Sciatic nerve (tissue), 2 donors: ENCODE measurements at regions not wholly inside any gene's neighbourhood (a gene's known extent, or its start where the extent isn't known, plus 50 kb on each side); places are given as distances from the start of the nearest gene placed in this dataset.
"Not testable (repeated sequence)": the region's sequence is repeated elsewhere in the genome, so short reads cannot be mapped to it uniquely, and the experiment has no call there.

Experiments used
- ATAC-seq: fragments of 200-7000 bp; cut with Tn5 transposase; one replicate; pipeline ENCODE4 v1.9.1; 2020; ENCODE audit warnings: mild to moderate bottlenecking, moderate library complexity
- DNase-seq: peaks from one replicate; pipeline ENCODE4 v3.0.0-alpha.2; 2020; ENCODE audit warnings: low spot score
- intact Hi-C: fragments of 100-400 bp; cut with DNase I; formaldehyde crosslinking; loops from one replicate; pipeline ENCODE4 v1.14.2; 2022
- donor health status: DM: no; HTN: no; CAD: no.
- donor health status: DM: no; HTN: no; CAD: no.

DNA sequence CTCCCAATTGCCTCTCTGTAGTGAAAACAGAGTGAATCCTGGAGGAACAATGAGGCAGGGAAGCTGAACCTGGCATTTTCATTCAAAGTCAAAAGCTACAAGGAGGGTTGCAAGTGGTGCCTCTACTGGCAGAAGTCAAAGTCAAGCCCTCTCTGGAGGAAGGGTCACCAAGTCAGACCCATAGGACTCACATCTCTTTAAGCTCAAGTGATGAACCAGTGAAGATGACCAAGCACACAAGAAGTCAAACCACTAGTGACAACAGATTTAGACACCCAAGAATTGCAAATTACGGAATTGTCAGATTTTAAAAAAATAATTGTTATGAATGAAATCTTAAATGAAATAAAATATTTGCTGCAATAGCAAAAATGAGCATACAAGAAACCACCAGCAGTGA is 81.1 kb upstream of the ATP1B1 start:
- ATAC-seq (no peak), DNase-seq (no peak)
- intact Hi-C loops = no loop called here

DNA sequence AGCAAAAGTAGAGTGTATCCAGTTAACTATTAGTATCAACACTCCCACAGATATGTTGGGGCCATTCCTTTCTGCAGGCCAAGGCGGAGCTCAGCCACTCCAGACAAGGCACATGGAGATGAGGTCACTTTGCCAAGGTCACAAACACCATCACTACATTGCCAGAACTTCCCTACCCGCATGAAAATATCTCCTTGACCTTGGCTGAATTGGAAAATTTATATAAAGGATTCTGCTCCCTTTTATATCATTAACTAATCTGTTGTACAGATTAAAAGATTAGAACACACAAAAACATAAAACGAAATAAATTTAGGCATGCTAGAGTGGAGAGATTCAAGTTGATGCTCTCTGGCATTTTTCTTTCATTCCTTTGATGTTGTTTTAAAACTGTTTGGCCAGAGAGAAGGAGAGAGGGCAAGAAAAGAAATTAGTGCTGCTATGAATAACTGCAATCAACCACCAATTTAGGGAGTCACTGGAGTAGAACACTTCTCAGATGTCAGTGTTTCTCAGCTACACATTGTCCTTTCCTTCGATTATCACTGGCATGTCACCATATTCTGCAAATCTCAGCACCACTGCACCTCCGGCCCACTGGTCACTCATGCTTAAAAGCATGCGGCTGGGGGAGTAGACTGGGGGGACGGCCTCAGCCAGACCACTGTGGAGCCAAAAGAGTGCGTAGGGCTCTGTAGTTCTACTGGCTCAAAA is 78.7 kb upstream of the ATP1B1 start:
- ATAC-seq (no peak), DNase-seq (no peak)
- intact Hi-C loops = no loop called here

DNA sequence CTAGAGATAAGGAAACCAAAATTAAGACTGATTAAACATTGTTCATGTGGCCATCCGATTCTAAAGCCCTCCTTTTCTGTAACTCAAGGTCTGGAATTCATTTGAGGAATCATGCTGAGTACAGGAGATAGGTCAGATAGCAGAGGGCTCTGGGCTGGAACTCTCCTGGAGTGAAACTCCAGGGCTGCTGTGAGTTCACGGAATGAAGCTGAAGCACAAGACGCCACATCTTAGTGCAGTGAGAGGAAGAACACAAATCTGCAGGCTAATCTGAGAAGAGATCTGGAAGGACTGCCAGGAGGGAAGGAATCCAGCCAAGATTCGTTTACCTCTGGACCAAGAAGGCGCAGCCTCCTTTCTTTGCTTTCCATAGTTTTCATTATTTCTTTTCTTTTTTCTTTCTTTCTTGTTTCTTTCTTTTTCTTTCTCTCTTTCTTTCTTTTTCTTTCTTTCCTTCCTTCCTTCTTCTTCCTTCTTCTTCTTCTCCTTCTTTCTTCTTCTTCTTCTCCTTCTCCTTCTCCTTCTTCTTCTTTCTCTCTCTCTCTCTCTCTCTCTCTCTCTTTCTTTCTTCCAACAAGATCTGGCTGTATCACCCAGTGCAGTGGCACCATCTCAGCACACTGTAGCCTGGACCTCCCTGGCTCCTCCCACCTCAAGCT is 74.8 kb upstream of the ATP1B1 start:
- intact Hi-C loops = no loop called here
- DNase-seq (no peak), ATAC-seq (peak; percentile 50)

DNA sequence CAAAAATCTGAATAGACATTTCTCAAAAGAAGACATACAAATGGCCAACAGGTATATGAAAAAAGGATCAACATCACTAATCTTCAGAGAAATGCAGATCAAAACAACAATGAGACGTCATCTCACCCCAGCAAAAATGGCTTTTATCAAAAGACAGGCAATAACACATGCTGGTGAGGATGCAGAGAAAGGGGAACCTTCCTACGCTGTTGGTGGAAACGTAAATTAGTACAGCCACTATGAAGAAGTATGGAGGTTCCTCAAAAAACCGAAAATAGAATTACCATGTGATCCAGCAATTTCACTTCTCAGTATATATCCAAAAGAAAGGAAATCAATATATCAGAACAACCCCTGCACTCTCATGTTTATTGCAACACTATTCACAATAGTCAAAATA is 65.1 kb upstream of the ATP1B1 start:
- peak; percentile 36 for ATAC-seq
- intact Hi-C loops = loop anchor here (5.0 kb wide), 1 partner anchor 424 kb away; no protein-coding TSS in a partner anchor
- no peak for DNase-seq

DNA sequence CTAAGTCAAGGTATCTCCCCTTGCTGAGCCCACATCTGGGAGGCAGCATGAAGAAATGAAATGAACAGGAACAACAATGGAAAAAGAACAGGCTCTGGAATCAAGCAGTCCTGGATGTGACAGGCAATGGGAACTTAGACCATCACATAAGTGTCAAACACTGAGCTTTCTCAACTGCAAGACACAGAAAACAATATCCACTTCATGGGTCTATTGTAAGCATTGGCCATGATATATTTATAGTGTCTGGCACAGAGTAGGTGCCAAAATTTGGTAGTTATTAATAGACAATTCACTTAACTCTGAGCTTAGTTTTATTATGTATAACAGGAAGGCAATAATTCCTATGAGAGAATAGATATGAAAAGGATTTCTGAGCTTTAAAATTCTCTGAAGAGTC is 64.1 kb upstream of the ATP1B1 start:
- DNase-seq = no peak
- intact Hi-C loops = loop anchor here (5.0 kb wide), 1 partner anchor 425 kb away; no protein-coding TSS in a partner anchor
- ATAC-seq = no peak

DNA sequence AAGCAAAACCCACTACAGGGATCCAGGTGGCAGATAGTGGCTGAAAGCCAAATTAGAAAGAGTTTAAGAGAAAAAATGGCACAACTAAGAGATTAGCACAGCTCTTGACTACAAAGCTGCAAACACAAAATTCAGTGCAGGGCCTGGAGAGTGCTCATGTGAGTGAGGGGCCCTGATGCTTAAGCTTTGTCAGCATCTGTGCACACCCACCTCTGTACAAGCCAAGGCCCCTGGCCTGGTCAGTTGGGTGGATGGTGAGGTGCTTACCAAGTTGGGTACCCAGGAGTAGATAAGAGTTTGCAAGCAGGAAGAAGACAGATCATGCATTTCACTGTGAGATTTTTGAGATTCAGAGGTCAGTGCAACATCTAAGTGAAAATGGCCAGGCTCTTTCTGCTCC is 62.7 kb upstream of the ATP1B1 start:
- no peak for DNase-seq
- intact Hi-C loops = loop anchor here (5.0 kb wide), 1 partner anchor 427 kb away; no protein-coding TSS in a partner anchor

DNA sequence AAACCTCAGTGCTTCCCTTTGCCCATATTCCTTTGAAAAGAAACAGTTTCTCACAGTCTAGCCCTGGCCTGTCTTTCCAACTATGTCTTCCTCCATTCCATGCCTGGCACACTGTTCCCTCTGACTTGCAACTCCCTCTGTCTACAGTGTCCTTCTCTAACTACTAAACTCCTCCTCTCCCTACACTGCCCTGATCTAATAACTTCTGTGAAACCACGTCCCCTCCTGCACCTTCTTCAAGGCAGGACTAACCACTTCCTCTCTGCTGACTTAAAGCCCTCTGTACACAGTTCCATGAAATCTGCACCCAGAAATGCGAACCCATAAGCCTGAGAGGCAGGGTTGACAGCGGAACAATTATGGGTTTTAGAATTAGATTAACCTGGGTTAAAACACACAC is 62.2 kb upstream of the ATP1B1 start:
- intact Hi-C loops = loop anchor here (5.0 kb wide), 1 partner anchor 427 kb away; no protein-coding TSS in a partner anchor

More for the DNA sequence above, 62.7 kb upstream of the ATP1B1 start:
- no peak for ATAC-seq

DNA sequence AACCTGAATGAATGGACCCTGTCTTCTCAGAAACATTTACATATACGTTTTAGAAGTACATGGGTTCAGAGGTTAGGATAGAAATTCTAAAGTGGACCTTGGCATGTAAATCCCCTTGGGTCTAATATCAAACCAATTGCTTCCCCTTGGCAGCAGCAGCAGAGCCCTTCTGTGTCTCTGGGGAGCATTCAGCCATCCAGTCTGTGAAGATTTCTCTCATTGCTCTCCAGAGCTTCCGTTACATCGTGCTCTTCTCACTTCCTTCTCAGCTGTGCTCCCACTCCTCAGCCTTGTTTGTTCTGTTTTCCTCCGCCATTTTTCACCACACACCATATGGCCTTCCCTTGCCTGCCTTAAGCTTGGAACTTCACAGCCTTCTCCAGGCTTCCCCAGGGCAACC is 61.5 kb upstream of the ATP1B1 start:
- ATAC-seq (no peak), DNase-seq (no peak)
- intact Hi-C loops = loop anchor here (5.0 kb wide), 1 partner anchor 428 kb away; no protein-coding TSS in a partner anchor

More for the DNA sequence above, 62.2 kb upstream of the ATP1B1 start:
- ATAC-seq = peak; percentile 79
- no peak for DNase-seq

DNA sequence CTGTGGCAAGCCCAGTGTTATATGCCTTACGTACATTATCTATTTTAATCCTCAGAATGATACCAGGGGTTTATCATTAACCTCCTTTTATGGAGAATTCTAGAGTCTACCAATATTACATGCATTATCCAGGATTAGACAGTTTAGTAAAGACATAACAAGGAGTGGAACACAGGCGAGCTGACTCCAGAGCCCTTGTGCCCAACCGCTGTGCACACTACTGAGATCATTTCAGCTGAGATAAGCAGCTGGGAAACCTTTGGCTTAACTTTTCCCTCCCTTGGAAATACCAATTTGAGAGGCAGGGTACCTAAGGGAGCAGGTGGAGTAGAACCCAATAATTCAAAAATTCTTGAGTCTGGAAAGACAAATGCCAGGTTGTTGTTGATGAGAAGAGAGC is 59.8 kb upstream of the ATP1B1 start:
- intact Hi-C loops = no loop called here

DNA sequence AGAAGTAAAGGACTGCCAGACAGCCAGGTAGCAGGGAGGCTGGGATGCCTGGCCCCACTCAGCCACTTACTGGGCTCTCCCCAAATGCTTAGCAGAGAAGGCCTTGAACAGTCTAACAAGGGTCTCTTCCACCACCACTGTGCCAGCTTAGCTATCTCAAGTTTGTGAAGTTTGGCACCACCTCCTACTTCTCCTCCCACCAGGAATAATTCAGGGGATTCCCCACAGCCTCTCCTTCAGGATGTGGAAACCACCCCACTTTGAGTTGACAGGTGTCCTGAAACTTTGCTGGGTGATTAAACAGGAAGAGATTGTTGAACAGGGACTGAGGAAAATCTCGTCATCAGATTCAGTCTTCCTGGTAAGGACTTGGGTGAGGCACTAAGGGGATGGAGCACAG is 59.4 kb upstream of the ATP1B1 start:
- ATAC-seq = no peak
- no peak for DNase-seq

More for the DNA sequence above, 59.8 kb upstream of the ATP1B1 start:
- no peak for DNase-seq
- ATAC-seq = no peak

DNA sequence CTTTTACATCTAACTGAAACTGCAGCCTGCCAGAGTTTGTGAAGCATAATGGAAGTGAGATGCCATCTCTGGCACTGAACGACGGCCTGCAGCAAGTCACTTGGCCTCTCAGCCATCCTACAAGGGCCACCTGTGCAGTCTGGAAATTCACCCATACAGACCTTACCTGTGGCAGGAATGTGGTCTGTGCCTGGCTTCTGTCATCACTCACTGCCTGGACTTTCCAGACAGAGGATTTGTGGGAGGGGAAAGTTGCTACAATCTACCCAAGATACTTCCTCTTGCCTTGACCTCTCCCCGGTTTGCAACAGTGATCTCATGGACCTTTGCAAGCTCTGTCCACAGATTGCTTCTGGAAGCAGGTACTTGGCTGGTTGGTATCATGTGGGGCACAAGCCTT is 58.4 kb upstream of the ATP1B1 start:
- DNase-seq = no peak
- ATAC-seq = no peak
- intact Hi-C loops = no loop called here

More for the DNA sequence above, 59.4 kb upstream of the ATP1B1 start:
- intact Hi-C loops = no loop called here

DNA sequence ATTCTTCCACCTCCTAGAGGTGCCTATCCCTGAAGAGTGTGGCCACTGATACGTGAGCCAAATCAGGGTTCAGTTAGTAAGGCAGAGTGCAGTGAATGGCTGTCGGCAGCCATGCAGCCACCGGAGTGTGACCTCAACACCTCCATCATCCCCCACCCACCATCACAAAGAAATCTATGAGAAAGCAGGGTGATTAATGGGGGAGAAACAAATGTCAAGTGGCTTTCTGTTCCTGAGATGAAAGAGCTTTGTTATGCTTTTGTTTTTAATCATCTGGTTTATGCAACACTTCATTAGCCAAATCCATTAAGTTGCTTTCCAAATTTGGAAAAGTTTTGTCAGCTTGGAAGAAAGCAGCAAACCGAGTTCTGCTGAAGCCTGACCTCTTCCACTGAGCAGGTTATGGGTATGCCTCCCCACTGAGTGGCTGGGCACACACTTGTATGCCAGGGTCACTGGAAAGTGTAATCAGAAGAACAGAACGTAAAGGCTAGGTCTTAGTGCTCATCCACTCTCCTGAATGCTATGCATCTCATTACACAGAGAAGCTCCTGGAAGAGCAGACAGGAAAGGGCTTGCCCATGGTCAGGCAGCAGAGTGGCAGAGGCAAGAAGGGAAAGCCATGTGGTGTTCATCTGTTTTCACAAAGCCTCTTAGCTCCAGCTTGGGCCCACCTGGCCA is 57.1 kb upstream of the ATP1B1 start:
- intact Hi-C loops = no loop called here
- DNase-seq (no peak), ATAC-seq (no peak)

DNA sequence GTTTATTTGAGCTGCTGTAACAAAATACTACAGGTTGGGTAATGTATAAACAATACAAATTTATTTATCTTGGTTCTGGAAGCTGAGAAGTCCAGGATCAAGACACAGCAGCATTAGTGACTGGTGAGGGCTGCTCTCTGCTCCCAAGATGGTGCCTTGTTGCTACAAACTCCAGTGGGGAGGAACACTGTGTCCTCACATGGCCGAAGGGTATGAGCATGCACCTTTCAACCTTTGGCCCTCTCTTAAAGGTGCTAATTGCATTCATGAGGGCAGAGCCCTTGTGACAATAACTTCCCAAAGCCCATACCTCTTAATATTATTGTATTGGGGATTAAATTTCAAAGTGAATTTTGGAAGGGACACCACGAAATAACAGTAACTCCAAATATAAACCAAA is 55.3 kb upstream of the ATP1B1 start:
- intact Hi-C loops = no loop called here
- ATAC-seq = no peak
- no peak for DNase-seq

DNA sequence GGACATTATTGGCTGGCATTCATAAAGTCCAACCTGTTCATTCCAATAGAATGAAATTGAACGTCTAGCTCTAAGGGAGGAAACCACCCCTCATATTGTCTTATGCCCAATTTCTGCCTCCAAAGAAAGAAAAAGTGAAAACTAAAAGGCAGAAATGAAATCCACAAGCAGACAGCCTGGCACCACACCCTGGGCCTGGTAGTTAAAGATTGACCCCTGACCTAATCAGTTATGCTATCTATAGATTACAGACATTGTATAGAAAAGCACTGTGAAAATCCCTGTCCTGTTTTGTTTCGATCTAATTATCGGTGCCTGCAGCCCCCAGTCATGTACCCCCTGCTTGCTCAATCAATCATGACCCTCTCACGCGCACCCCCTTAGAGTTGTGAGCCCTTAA is 54.3 kb upstream of the ATP1B1 start:
- DNase-seq, ATAC-seq, intact Hi-C loops: not testable (repeated sequence)

DNA sequence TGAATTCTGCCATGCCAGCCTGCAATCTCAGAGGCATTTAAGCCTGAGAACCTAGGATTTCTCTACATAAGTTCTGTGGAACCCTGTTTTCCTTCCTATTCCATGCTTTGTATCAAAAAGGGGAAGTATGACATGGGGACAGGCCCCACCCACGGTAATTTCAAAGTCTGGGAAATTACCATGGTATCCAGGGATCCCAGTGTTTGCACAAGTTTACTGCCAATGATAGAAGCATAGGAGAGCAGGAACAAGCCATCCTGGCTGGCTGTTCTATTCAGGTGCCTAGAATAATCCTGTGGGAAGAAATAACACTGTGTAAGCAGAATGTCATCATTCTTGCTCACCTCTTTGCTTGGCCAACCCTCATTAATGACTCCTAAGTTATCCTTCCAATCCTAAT is 53.8 kb upstream of the ATP1B1 start:
- intact Hi-C loops = no loop called here
- ATAC-seq = no peak
- no peak for DNase-seq

DNA sequence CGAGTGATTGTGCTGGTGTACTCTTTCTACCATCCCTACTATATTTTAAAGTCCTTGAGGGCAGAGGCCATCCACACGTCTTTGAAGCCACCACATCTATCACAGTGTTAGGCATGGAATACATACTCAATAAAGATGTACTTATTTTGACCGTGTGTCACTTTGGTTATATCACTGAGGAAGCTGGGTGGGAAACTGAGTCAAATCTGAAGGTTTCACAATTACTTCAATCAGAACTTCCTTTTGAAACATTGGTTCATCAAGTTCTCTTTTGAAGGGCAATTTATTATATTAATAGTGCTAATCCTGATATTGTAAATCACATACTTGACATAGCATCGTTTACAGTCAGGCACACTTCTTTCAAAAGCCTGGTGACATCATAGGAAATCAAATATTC is 53.3 kb upstream of the ATP1B1 start:
- intact Hi-C loops = no loop called here
- ATAC-seq = no peak
- DNase-seq = no peak
